DMS53 treated with DMSO at 0.1 percent for 48 hours (cell line): ENCODE measurements at regions not wholly inside any gene's neighbourhood (a gene's known extent, or its start where the extent isn't known, plus 50 kb on each side); places are given as distances from the start of the nearest gene placed in this dataset.
"Not testable (repeated sequence)": the region's sequence is repeated elsewhere in the genome, so short reads cannot be mapped to it uniquely, and the experiment has no call there.

ENCODE experiments used
- DNase-seq: peaks from one replicate; lab custom pipeline; 2025; ENCODE audit not compliant: unreplicated experiment; lab: John Stamatoyannopoulos, UW

DNA sequence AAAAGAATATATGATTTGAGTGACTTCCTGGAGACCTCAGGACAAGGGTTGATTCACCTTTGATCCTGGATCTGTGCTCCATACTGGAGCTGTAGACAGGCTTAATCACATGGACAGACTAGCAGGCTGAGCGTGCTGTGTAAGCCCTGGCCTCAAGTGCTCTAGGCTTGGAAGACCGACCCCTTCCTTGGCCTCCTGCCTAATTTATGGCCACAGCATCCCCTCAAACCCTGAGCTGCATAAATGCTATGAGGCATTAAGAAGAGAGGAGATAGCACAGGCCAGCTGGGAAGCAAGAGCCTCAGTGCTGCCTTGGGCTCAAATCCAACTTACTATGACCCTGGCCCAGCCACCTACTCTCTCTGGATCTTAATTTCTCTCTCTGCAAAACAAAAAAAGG lies 385.1 kb downstream of the BUD13 start:
- DNase-seq = no peak

DNA sequence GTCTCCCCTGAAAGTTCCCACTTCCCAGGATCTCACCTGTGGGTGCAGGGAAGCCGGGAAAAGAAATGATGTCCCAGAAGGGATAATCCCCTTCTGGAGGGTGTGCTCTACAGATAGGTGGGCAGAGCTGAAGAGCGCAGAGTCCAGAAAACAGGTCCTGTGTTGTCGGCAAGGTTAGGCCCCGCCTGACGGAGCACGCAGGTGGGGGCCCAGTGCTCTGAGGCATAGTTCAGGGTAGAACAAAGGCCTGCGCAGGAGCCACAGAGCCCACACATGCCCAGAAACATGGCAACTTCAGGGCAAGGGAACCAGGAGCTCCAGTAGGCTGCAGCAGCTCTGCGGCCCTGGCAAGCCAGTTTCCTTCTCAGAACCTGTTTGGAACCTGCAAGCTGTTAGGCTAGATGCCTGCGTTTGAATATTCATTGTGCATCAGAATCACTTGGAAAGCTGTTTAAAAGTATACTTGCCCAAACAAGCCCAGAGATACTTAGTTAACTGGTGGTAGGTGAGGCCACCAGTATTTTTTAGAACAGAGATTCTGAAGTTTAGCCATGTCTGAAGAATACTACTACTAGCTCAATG lies 386.6 kb downstream of the BUD13 start:
- DNase-seq = no peak

GRCh38 chr11:116384876-116385275 lies 387.9 kb downstream of the BUD13 start:
- no peak for DNase-seq

DNA sequence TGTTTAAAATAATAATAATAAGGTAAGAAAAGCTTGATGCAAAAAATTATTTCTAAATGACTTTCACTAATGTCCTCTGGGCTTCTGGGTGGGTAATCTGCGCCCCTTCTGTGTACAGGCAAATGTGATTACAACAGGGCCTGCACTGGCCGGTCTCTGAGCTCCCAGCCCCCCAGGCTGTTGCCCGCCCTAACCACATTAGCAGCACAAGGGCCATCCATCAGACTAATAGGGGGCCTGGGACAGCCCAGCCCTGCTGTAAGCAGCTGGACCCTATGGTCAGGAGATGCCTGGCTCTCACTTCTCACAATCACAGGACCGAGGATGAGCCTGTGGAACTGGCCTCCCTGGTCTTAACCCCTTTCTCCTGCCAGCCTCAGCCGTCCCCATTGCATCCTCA lies 388.4 kb downstream of the BUD13 start:
- DNase-seq = no peak

- no peak for DNase-seq
These were observed 393.5 kb downstream of the BUD13 start for GRCh38 chr11:116379185-116379828.

- peak; percentile 70 for DNase-seq
These were observed 396.2 kb downstream of the BUD13 start for GRCh38 chr11:116376547-116376946.

- no peak for DNase-seq
These were observed 396.7 kb downstream of the BUD13 start for GRCh38 chr11:116376054-116376453.

- no peak for DNase-seq
These were observed 397.6 kb downstream of the BUD13 start for GRCh38 chr11:116375221-116375620.

GRCh38 chr11:116374085-116374484 lies 398.7 kb downstream of the BUD13 start:
- no peak for DNase-seq

- no peak for DNase-seq
These were observed 399.5 kb downstream of the BUD13 start for GRCh38 chr11:116373104-116373944.

GRCh38 chr11:116371146-116371545 lies 401.6 kb downstream of the BUD13 start:
- no peak for DNase-seq

GRCh38 chr11:116368784-116369183 lies 404.0 kb downstream of the BUD13 start:
- no peak for DNase-seq

DNA sequence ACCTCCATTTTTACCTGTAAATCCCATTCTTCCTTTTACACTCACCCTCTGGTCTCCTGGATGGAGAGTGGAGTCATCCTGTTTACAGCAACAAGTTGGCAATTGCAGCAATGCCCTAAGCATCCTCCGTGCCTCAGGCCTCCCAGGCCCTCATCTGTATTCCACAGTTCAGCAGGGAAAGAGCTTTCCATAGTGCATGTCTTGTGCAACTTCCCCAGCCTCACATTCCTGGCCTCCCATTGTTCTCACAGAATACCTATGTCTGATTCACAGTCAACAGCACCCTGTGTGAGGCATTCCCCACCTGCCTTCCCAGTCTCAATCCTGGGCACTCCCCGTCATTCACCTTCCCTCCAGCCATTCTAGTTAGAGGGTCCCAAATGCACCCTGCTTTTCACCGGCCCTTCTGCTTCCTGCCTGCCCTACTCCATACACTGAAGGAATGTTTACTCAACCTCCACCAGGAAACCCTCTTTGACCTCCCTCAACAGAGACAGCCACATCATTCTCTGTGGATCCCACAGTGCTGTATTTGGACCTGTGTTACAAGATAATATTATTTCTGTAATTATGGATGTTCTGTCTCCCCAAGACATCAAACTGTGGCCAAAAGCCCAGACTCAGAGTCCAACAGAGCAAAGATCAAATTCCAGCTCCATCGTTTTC lies 405.7 kb downstream of the BUD13 start:
- DNase-seq = no peak

GRCh38 chr11:116366451-116366850 lies 406.3 kb downstream of the BUD13 start:
- no peak for DNase-seq

- DNase-seq = not testable (repeated sequence)
These were observed 407.9 kb downstream of the BUD13 start for GRCh38 chr11:116364925-116365324.

DNA sequence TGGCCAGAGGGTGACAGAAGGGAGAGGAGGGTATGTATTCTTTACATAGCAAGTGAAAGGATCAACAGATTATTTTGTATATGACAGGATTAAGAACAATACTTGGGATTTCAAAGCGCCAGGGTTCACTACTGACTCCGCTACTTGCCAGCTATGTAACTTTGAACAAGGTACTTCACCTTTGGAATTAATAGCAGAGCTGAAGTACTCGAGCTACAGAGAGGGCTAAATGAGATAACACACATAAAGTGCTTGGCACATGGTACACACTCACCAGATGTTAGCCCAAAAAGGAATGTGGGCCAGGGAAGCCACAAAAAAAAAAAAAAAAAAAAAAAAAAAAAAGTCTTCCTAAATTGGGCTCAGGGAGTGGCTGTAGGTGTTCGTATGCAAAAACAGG lies 408.4 kb downstream of the BUD13 start:
- DNase-seq = no peak

DNA sequence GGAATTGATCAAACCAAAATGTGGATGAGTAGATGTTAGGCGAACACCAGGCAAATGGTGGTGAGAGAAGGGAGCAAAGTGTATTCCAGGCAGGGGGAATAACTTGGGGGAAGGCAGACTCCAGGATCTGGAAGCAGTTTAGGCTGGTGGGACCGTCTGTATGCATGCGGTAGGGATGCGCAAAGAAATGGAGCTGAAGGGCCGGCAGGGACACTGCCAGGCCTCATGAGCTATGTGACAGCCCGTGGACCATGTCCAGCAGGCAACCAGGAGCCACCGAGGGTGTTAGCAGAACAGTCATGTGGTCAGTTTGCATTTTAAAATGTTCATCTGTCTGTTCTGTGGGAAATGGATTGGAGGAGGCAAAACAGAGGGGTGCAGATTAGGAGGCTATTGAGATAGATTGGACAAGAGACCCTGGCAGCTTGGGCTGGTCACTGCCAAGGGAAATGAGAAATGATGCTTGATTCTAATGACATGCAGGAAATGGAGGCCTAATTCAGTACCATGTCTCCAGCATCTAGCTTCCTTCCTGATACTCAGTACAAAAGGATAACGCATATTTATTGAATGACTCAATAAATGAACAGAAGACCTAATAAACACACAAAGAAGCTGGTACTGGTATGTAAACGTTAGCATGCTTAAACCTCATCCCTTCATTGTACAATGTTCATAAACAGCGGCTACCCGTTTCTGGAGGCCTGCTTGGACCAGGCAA lies 412.4 kb downstream of the BUD13 start:
- DNase-seq = no peak

GRCh38 chr11:116357784-116358544 lies 414.8 kb downstream of the BUD13 start:
- no peak for DNase-seq

DNA sequence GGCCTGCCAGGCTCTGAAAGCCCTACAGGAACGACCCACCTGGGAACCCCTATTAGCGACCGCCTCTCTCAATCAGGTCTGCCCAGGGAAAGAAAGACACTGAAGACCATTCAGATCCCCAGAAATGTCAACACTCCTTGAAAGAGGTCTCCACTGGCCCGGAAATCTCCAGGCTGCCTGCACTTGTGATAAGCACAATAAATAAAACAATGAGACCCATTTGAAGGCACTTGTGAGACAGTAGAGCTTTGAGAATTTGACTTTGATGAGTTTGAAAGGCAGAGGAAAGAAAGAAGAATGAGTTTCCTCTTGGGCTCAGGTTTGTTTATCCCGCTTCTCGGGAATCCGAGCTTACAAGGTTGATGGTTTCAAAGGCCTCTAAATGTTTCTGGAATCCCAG lies 416.3 kb downstream of the BUD13 start:
- DNase-seq = no peak

DNA sequence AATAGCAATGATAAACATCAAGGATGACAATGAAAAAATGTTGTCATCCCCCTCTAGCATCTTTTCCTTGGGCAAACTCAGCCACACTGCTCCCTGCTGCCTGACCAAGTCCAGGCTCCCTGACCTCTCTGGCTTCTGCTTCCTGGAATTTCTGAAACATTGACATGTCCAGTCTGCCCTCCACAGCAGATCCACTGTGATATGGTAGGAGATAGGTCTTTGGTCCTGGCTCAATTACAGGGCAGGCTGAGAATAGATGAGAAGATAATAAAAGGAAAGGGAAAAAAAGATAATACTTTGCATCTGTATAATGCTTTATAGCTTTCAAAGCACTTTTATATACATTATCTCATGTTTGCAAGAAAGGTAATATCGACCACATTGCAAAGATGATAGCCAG lies 417.7 kb downstream of the BUD13 start:
- no peak for DNase-seq
